GM12878 (cell line): ENCODE measurements at regions not wholly inside any gene's neighbourhood (a gene's known extent, or its start where the extent isn't known, plus 50 kb on each side); places are given as distances from the start of the nearest gene placed in this dataset.

Experiments used
- ATAC-seq: fragments of 200-7000 bp; cut with Tn5 transposase; 3 replicates; pipeline ENCODE4 v1.9.1; 2020; ENCODE audit warnings: mild to moderate bottlenecking, moderate library complexity
- BruUV-seq: library from RNA; stranded (reverse); fragments of 400-500 nt; replicated peaks from 2 replicates; lab custom pipeline; 2021; lab: Mats Ljungman, UMichigan
- CTCF ChIA-PET: fragments of 300-600 bp; sonication (Branson Sonifier 250); formaldehyde crosslinking; extraction: SDS; loops from one replicate; lab custom pipeline; 2021; ENCODE audit warnings: inconsistent platforms; lab: Yijun Ruan, JAX
- POLR2A ChIA-PET: fragments of 350-600 bp; formaldehyde crosslinking; extraction: SDS; loops from one replicate; lab custom pipeline; 2021; ENCODE audit warnings: inconsistent platforms; lab: Charles Lee
- RAD21 ChIA-PET: fragments of 300-600 bp; sonication (Branson Sonifier 250); formaldehyde crosslinking; loops from one replicate; lab custom pipeline; 2023; ENCODE audit warnings: antibody characterized with exemption; ENCODE audit not compliant: unreplicated experiment; lab: Charles Lee
- SMC1A ChIA-PET: fragments of 300-600 bp; sonication (Branson Sonifier 250); formaldehyde crosslinking; loops from one replicate; lab custom pipeline; 2023; ENCODE audit not compliant: unreplicated experiment, uncharacterized antibody; lab: Charles Lee
- DNase-seq: peaks from one replicate; pipeline ENCODE4 v3.0.0-alpha.2; 2011; ENCODE audit warnings: low read depth, low spot score
- FAIRE-seq: peaks from 3 replicates; lab custom pipeline; 2011; peaks lifted over from hg19 to GRCh38; lab: Jason Lieb, UNC
- H2AFZ ChIP-seq: 2 replicates; pipeline ENCODE4 v1.6.0; 2011; ENCODE audit warnings: low read depth, low read length, control low read depth; ENCODE audit not compliant: control insufficient read depth
- H3K27ac ChIP-seq: 2 replicates; pipeline ENCODE4 v1.5.1; 2011; ENCODE audit warnings: control low read depth; ENCODE audit not compliant: control insufficient read depth, insufficient read depth
- H3K27me3 ChIP-seq, 2 experiments: replicated peaks in 1 of 2; 2 replicates each; pipeline versions ENCODE4 v1.6.0 to v1.6.1; 2011; ENCODE audit warnings: low read length in 1 of 2; ENCODE audit not compliant: control insufficient read depth in 2 of 2, insufficient read depth in 2 of 2
- H3K36me3 ChIP-seq, 2 experiments: 2 replicates each; pipeline ENCODE4 v1.5.1; 2011; ENCODE audit warnings: low read length in 1 of 2; ENCODE audit not compliant: control insufficient read depth in 2 of 2, insufficient read depth in 2 of 2
- H3K4me1 ChIP-seq: 2 replicates; pipeline ENCODE4 v1.6.1; 2011; ENCODE audit warnings: mild to moderate bottlenecking, low read length, moderate library complexity, mixed read lengths; ENCODE audit not compliant: control insufficient read depth, insufficient read depth
- H3K4me2 ChIP-seq: 2 replicates; pipeline ENCODE4 v1.6.0; 2011; ENCODE audit warnings: control low read depth; ENCODE audit not compliant: control insufficient read depth, insufficient read depth
- H3K4me3 ChIP-seq: fragments of 200-600 bp; sonication (generic); 2 replicates; pipeline ENCODE4 v1.5.1; 2016
- H3K79me2 ChIP-seq: 2 replicates; pipeline ENCODE4 v1.6.0; 2011; ENCODE audit warnings: low read length; ENCODE audit not compliant: control insufficient read depth, insufficient read depth
- H3K9ac ChIP-seq: 2 replicates; pipeline ENCODE4 v1.8.0; 2011; ENCODE audit warnings: low read length, control low read depth, mixed read lengths; ENCODE audit not compliant: control insufficient read depth, insufficient read depth
- H3K9me3 ChIP-seq: replicated peaks from 3 replicates; pipeline ENCODE4 v1.5.1; 2011; ENCODE audit warnings: mild to moderate bottlenecking, low read length; ENCODE audit not compliant: control insufficient read depth, insufficient read depth
- H4K20me1 ChIP-seq: 2 replicates; pipeline ENCODE4 v1.6.0; 2011; ENCODE audit not compliant: control insufficient read depth, insufficient read depth
- BHLHE40 ChIP-seq, 2 experiments: fragments of 450-650 bp in 1 of 2; IDR thresholded peaks; 2 replicates each; pipeline ENCODE4 v1.6.1; 2011 to 2017; ENCODE audit warnings: low read depth in 2 of 2, borderline replicate concordance in 1 of 2, improper control_type of control experiment in 1 of 2, low read length in 1 of 2, mild to moderate bottlenecking in 1 of 2
- CHD4 ChIP-seq: fragments of 200-600 bp; sonication (generic); IDR thresholded peaks from 2 replicates; pipeline ENCODE4 v1.6.1; 2016; ENCODE audit warnings: mild to moderate bottlenecking
- NBN ChIP-seq: fragments of 450-650 bp; IDR thresholded peaks from 2 replicates; pipeline ENCODE4 v1.6.1; 2016
- ZNF217 ChIP-seq: fragments of 450-650 bp; IDR thresholded peaks from 2 replicates; pipeline ENCODE4 v1.6.1; 2017; ENCODE audit warnings: antibody characterized with exemption, mild to moderate bottlenecking
- ZNF24 ChIP-seq: fragments of 450-650 bp; IDR thresholded peaks from 2 replicates; pipeline ENCODE4 v1.6.1; 2017; ENCODE audit warnings: antibody characterized with exemption, mild to moderate bottlenecking
- WGBS: methylation state at CpG from one replicate; pipeline ENCODE4 v1.1.6; 2016; ENCODE audit warnings: low lambda C conversion rate; ENCODE audit not compliant: insufficient replicate concordance, insufficient coverage; ENCODE audit errors: missing lambda C conversion rate; 5-methylcytosine and 5-hydroxymethylcytosine counted together
- in situ Hi-C: fragments of 300-500 bp; cut with MboI; formaldehyde crosslinking; loops from 9 replicates; pipeline ENCODE4 v1.14.3; 2018; ENCODE audit warnings: mixed read lengths
- intact Hi-C: fragments of 100-400 bp; cut with micrococcal nuclease; formaldehyde crosslinking; loops from one replicate; pipeline ENCODE4 v1.14.2; 2022; ENCODE audit not compliant: unreplicated experiment
- TF ChIP-seq, protein P1 (sequence below): fragments of 450-650 bp; IDR thresholded peaks from 2 replicates; pipeline ENCODE4 v1.6.1; 2017; ENCODE audit warnings: low read depth, mild to moderate bottlenecking, moderate library complexity

DNA sequence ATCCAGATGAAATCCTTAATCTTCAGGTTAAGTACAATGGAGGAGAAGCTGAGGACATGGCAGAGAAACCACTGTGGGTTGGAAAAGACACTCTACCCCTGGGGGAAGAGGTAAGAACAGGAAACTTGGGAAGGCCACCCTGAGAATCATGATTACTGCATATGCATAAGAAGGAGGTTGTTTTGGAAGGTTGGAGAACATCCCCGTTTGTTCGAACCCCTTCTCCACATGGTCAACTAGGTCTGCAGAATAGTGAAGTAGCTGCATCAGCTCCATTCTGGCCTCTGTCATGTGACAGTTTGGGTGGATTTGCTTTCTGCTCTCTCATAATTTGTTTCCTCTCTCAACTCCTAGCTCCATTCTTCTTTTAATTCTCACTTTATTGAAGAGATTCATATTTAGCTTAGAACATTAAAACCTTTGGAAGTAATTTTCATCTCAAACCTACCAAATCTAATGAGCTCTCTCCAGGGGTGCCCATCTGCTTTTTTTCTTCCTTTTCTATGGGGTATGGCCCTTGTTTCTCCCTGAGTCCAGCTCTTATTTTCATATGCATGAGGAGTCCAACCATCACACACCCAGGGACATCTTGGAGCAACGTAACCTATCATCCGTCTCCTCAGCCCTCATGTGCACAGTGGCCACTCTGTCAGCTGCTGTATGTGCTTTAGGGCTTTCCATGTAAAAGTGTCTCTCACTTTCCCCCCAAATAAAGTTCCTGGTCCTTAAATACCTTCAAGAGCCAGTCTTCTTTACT is 820.3 kb downstream of the TMEM121 start:
- BruUV-seq, result no TSS peak
- POLR2A ChIA-PET, result no interaction called here
- Histone ChIP-seq H3K4me2 (no peak overlapping the region), H3K36me3 (no peaks in the 10 kb centered on the region), H3K27ac (no peak overlapping the region), H3K9me3 (no peaks in the 10 kb centered on the region), H4K20me1 (no peaks in the 10 kb centered on the region), H3K79me2 (no peaks in the 10 kb centered on the region), H2AFZ (no peak overlapping the region), H3K4me1 (no peaks in the 10 kb centered on the region), H3K9ac (no peak overlapping the region), H3K4me3 (no peak overlapping the region), H3K27me3 (no peaks in the 10 kb centered on the region)
- WGBS, result no CpG with 5 or more reads among the region's 4 CpGs
- SMC1A ChIA-PET, result no interaction called here
- intact Hi-C loops (no loop called here), in situ Hi-C loops (no loop called here)
- ATAC-seq (no peak), DNase-seq (no peak), FAIRE-seq (no peak)
- CTCF ChIA-PET, result no interaction called here
- TF ChIP-seq BHLHE40 (IDR thresholded peaks at IDR 0.05; ENCODE audit: borderline replicate concordance in 1 of 2, low read depth in 2 of 2, low read length in 1 of 2), result no peak
- TF ChIP-seq NBN, result no peak
- RAD21 ChIA-PET, result no interaction called here

DNA sequence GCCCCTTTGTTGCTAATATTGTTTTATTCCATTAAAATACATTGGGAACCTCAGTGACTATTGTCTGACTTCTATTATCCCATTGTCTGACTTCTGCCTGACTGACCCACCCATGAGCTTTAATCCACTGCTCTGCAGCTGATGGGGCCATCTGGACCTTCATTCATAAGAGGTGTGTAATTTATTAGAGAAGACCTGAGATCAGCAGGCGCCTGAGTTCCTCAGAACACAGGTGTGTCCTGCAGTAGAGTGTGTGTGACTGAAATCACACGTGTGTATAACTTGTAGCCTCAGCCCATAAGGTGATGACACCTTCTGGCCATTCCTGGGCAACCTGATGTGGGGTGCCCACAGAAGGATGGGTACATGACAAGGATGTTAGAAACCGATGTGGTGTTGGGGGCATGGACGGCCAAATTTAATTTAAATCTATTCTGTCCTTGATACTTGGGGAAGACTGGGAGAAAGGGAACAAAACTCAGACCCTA is 821.0 kb downstream of the TMEM121 start:
- CTCF ChIA-PET, result no interaction called here
- BruUV-seq, result no TSS peak
- H3K4me1 ChIP-seq, result no peaks in the 10 kb centered on the region
- no peak overlapping the region for H3K27ac ChIP-seq
- no peaks in the 10 kb centered on the region for H3K79me2 ChIP-seq
- DNase-seq (no peak), ATAC-seq (no peak), FAIRE-seq (no peak)
- no CpG with 5 or more reads among the region's 4 CpGs for WGBS
- H3K9me3 ChIP-seq, result no peaks in the 10 kb centered on the region
- no peak overlapping the region for H3K4me2 ChIP-seq
- SMC1A ChIA-PET, result no interaction called here
- POLR2A ChIA-PET, result no interaction called here
- intact Hi-C loops, result no loop called here
- no peak overlapping the region for H3K4me3 ChIP-seq
- RAD21 ChIA-PET, result no interaction called here
- H3K9ac ChIP-seq, result no peak overlapping the region
- no peaks in the 10 kb centered on the region for H3K27me3 ChIP-seq
- H4K20me1 ChIP-seq, result no peaks in the 10 kb centered on the region
- no peaks in the 10 kb centered on the region for H3K36me3 ChIP-seq
- in situ Hi-C loops, result no loop called here
- no peak overlapping the region for H2AFZ ChIP-seq
- TF ChIP-seq ZNF24 (no peak), ZNF217 (no peak), CHD4 (no peak)
- TF ChIP-seq, protein P1, sequence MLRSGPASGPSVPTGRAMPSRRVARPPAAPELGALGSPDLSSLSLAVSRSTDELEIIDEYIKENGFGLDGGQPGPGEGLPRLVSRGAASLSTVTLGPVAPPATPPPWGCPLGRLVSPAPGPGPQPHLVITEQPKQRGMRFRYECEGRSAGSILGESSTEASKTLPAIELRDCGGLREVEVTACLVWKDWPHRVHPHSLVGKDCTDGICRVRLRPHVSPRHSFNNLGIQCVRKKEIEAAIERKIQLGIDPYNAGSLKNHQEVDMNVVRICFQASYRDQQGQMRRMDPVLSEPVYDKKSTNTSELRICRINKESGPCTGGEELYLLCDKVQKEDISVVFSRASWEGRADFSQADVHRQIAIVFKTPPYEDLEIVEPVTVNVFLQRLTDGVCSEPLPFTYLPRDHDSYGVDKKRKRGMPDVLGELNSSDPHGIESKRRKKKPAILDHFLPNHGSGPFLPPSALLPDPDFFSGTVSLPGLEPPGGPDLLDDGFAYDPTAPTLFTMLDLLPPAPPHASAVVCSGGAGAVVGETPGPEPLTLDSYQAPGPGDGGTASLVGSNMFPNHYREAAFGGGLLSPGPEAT, result no peak
- TF ChIP-seq, all 136 proteins: peak for 0
